ENCODE measurements at regions not wholly inside any gene's neighbourhood (a gene's known extent, or its start where the extent isn't known, plus 50 kb on each side); places are given as distances from the start of the nearest gene placed in this dataset.

GRCh38 chr12:124637163-124637562 lies 69.8 kb upstream of the NCOR2 start:
- Histone ChIP-seq H3K36me3 (ENCODE audit: control insufficient read depth in 2 of 3, insufficient read depth in 3 of 3, low read length in 3 of 3) (no peaks in the 10 kb centered on the region), H3K27ac (ENCODE audit: low read depth in 2 of 2, low read length in 2 of 2) (no peak overlapping the region), H3K4me3 (ENCODE audit: low read length in 3 of 3) (no peak overlapping the region), H3K27me3 (ENCODE audit: control insufficient read depth, insufficient read depth, low read length) (no peaks in the 10 kb centered on the region), H3K9ac (ENCODE audit: low read length in 3 of 3) (no peak overlapping the region), H3K9me3 (ENCODE audit: control insufficient read depth in 2 of 3, insufficient read depth in 1 of 3, low read length in 3 of 3) (no peaks in the 10 kb centered on the region), H3K4me1 (ENCODE audit: control insufficient read depth in 2 of 3, insufficient read depth in 2 of 3, low read depth in 1 of 3, low read length in 3 of 3) (peaks cover 0 to 2% (median 0%) of the 10 kb centered on the region in 3 donors)
- TF ChIP-seq, protein P1, sequence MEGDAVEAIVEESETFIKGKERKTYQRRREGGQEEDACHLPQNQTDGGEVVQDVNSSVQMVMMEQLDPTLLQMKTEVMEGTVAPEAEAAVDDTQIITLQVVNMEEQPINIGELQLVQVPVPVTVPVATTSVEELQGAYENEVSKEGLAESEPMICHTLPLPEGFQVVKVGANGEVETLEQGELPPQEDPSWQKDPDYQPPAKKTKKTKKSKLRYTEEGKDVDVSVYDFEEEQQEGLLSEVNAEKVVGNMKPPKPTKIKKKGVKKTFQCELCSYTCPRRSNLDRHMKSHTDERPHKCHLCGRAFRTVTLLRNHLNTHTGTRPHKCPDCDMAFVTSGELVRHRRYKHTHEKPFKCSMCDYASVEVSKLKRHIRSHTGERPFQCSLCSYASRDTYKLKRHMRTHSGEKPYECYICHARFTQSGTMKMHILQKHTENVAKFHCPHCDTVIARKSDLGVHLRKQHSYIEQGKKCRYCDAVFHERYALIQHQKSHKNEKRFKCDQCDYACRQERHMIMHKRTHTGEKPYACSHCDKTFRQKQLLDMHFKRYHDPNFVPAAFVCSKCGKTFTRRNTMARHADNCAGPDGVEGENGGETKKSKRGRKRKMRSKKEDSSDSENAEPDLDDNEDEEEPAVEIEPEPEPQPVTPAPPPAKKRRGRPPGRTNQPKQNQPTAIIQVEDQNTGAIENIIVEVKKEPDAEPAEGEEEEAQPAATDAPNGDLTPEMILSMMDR (IDR thresholded peaks at IDR 0.05; ENCODE audit: borderline replicate concordance, extremely low read depth, insufficient read depth), result no peak
- no peak for FAIRE-seq
- no peak for DNase-seq
- intact Hi-C loops (cut with DNase I), result no loop called here

DNA sequence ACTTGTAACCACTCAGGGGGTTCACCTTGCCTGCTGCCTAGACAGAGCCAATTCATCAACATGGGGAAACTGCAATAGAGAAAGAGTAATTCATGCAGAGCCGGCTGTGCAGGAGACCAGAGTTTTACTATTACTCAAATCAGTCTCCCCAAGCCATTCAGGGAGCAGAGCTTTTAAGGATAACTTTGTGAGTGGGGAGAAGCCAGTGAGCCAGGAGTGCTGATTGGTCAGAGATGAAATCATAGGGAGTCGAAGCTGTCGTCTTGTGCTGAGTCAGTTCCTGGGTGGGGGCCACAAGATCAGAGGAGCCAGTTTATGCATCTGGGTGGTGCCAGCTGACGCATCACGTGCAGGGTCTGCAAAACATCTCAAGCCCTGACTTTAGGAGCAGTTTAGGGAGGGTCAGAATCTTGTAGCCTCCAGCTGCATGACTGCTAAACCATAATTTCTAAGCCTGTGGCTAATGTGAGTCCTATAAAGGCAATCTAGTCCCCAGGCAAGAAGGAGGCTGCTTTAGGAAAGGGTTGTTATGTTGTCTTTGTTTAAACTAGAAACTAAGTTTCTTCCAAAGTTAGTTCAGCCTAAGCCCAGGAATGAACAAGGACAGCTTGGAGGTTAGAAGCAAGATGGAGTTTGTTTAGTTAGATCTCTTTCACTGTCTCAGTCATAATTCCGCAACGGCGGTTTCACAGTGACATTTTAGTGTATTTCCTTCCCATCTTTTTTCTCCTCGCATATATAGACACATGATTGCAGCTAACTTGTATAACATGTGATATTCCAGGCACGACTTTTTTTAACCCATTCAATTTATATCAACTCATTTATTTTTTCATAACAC lies 68.9 kb upstream of the NCOR2 start:
- no peaks in the 10 kb centered on the region for H3K9me3 ChIP-seq (ENCODE audit: control insufficient read depth in 2 of 3, insufficient read depth in 1 of 3, low read length in 3 of 3)
- peak in 1 of 5 donors; percentile 29 for DNase-seq

GRCh38 chr12:124635316-124635715 lies 67.9 kb upstream of the NCOR2 start:
- no peak overlapping the region for H3K9ac ChIP-seq (ENCODE audit: low read length in 3 of 3)
- no peaks in the 10 kb centered on the region for H3K36me3 ChIP-seq (ENCODE audit: control insufficient read depth in 2 of 3, insufficient read depth in 3 of 3, low read length in 3 of 3)
- DNase-seq (no peak), FAIRE-seq (no peak)
- TF ChIP-seq, protein P1 (IDR thresholded peaks at IDR 0.05; ENCODE audit: borderline replicate concordance, extremely low read depth, insufficient read depth), result no peak
- intact Hi-C loops (cut with DNase I), result no loop called here
- H3K9me3 ChIP-seq (ENCODE audit: control insufficient read depth in 2 of 3, insufficient read depth in 1 of 3, low read length in 3 of 3), result no peaks in the 10 kb centered on the region
- no peaks in the 10 kb centered on the region for H3K27me3 ChIP-seq (ENCODE audit: control insufficient read depth, insufficient read depth, low read length)
- no peak overlapping the region for H3K4me3 ChIP-seq (ENCODE audit: low read length in 3 of 3)
- no peak overlapping the region for H3K27ac ChIP-seq (ENCODE audit: low read depth in 2 of 2, low read length in 2 of 2)
- peaks cover 0 to 2% (median 0%) of the 10 kb centered on the region in 3 donors for H3K4me1 ChIP-seq (ENCODE audit: control insufficient read depth in 2 of 3, insufficient read depth in 2 of 3, low read depth in 1 of 3, low read length in 3 of 3)

More for the DNA sequence above, 68.9 kb upstream of the NCOR2 start:
- H3K9ac ChIP-seq (ENCODE audit: low read length in 3 of 3), result no peak overlapping the region
- TF ChIP-seq, protein P1 (IDR thresholded peaks at IDR 0.05; ENCODE audit: borderline replicate concordance, extremely low read depth, insufficient read depth), result no peak
- H3K27me3 ChIP-seq (ENCODE audit: control insufficient read depth, insufficient read depth, low read length), result no peaks in the 10 kb centered on the region
- no peaks in the 10 kb centered on the region for H3K36me3 ChIP-seq (ENCODE audit: control insufficient read depth in 2 of 3, insufficient read depth in 3 of 3, low read length in 3 of 3)
- intact Hi-C loops (cut with DNase I), result no loop called here
- H3K27ac ChIP-seq (ENCODE audit: low read depth in 2 of 2, low read length in 2 of 2), result no peak overlapping the region
- peaks cover 0 to 2% (median 0%) of the 10 kb centered on the region in 3 donors for H3K4me1 ChIP-seq (ENCODE audit: control insufficient read depth in 2 of 3, insufficient read depth in 2 of 3, low read depth in 1 of 3, low read length in 3 of 3)
- no peak overlapping the region for H3K4me3 ChIP-seq (ENCODE audit: low read length in 3 of 3)
- FAIRE-seq, result no peak

Measured in kidney (tissue), 13 donors.